Smooth muscle cell (in vitro differentiated cells): ENCODE measurements at regions not wholly inside any gene's neighbourhood (a gene's known extent, or its start where the extent isn't known, plus 50 kb on each side); places are given as distances from the start of the nearest gene placed in this dataset.

ENCODE experiments used
- DNase-seq: peaks from one replicate; lab custom pipeline; 2025; ENCODE audit not compliant: unreplicated experiment; lab: John Stamatoyannopoulos, UW
- H2AFZ ChIP-seq: fragments of 200-600 bp; sonication (generic); 2 replicates; pipeline ENCODE4 v1.6.0; 2016; ENCODE audit warnings: antibody characterized with exemption, low read depth, mild to moderate bottlenecking
- H3F3A ChIP-seq: fragments of 200-600 bp; sonication (generic); 2 replicates; pipeline ENCODE4 v1.6.0; 2017; ENCODE audit warnings: antibody characterized with exemption, low read depth
- H3K27ac ChIP-seq: fragments of 200-600 bp; sonication (generic); 2 replicates; pipeline ENCODE4 v1.5.1; 2016; ENCODE audit warnings: low read depth, mild to moderate bottlenecking
- H3K27me3 ChIP-seq: fragments of 200-600 bp; sonication (generic); 2 replicates; pipeline ENCODE4 v1.6.1; 2016; ENCODE audit warnings: low read depth, mild to moderate bottlenecking
- H3K36me3 ChIP-seq: fragments of 200-600 bp; sonication (generic); 2 replicates; pipeline ENCODE4 v1.5.1; 2016; ENCODE audit warnings: low read depth
- H3K4me1 ChIP-seq: fragments of 200-600 bp; sonication (generic); 2 replicates; pipeline ENCODE4 v1.5.1; 2016; ENCODE audit warnings: low read depth
- H3K4me2 ChIP-seq: fragments of 200-600 bp; sonication (generic); 2 replicates; pipeline ENCODE4 v1.6.0; 2016; ENCODE audit warnings: mild to moderate bottlenecking
- H3K4me3 ChIP-seq: fragments of 200-600 bp; sonication (generic); 2 replicates; pipeline ENCODE4 v1.5.1; 2016; ENCODE audit warnings: mild to moderate bottlenecking
- H3K79me2 ChIP-seq: fragments of 200-600 bp; sonication (generic); 2 replicates; pipeline ENCODE4 v1.6.0; 2016; ENCODE audit warnings: low read depth, mild to moderate bottlenecking
- H3K9ac ChIP-seq: fragments of 200-600 bp; sonication (generic); 2 replicates; pipeline ENCODE4 v1.6.0; 2016; ENCODE audit warnings: low read depth
- H3K9me3 ChIP-seq: fragments of 200-600 bp; sonication (generic); replicated peaks from 2 replicates; pipeline ENCODE4 v1.5.1; 2016; ENCODE audit warnings: low read depth
- H4K20me1 ChIP-seq: fragments of 200-600 bp; sonication (generic); 2 replicates; pipeline ENCODE4 v1.6.0; 2016; ENCODE audit warnings: low read depth
- WGBS: methylation state at CpG from one replicate; pipeline ENCODE4 v1.1.7; 2016; ENCODE audit warnings: low lambda C conversion rate; 5-methylcytosine and 5-hydroxymethylcytosine counted together
- TF ChIP-seq, protein P1 (sequence below): fragments of 200-600 bp; sonication (generic); IDR thresholded peaks from 2 replicates; pipeline ENCODE4 v1.5.1; 2017; ENCODE audit warnings: borderline replicate concordance, mild to moderate bottlenecking, antibody characterized with exemption; ENCODE audit not compliant: insufficient read depth, poor library complexity, severe bottlenecking

DNA sequence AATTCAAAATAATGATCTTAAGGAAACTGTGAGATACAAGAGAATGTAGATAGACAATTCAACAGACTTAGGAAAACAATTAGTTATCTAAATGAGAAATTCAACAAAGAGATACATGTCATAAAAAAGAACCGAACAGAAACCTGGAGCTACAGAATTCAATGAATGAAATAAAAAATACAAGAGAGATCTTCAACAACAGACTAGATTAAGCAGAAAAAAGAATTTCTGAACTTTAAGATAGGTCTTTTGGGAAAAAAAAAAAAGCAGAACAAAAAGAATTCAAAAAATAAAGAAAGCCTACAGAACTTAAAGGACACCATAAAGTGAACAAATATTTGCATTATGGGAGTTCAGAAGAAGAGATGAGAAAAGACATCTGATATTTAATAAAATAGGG, 129.1 kb upstream of the FOXK1 start:
- no peak overlapping the region for H3K27ac ChIP-seq
- H3K9me3 ChIP-seq = no peaks in the 10 kb centered on the region
- DNase-seq = no peak
- H4K20me1 ChIP-seq = no peaks in the 10 kb centered on the region
- H3K4me1 ChIP-seq = no peaks in the 10 kb centered on the region
- no peaks in the 10 kb centered on the region for H3K36me3 ChIP-seq
- no peaks in the 10 kb centered on the region for H3K79me2 ChIP-seq
- no peak overlapping the region for H3K4me3 ChIP-seq
- no peaks in the 10 kb centered on the region for H3F3A ChIP-seq
- WGBS = 97% methylated on average over 1 of the region's 1 CpG
- H2AFZ ChIP-seq = no peak overlapping the region
- no peak overlapping the region for H3K9ac ChIP-seq
- H3K27me3 ChIP-seq = no peaks in the 10 kb centered on the region
- TF ChIP-seq, protein P1, sequence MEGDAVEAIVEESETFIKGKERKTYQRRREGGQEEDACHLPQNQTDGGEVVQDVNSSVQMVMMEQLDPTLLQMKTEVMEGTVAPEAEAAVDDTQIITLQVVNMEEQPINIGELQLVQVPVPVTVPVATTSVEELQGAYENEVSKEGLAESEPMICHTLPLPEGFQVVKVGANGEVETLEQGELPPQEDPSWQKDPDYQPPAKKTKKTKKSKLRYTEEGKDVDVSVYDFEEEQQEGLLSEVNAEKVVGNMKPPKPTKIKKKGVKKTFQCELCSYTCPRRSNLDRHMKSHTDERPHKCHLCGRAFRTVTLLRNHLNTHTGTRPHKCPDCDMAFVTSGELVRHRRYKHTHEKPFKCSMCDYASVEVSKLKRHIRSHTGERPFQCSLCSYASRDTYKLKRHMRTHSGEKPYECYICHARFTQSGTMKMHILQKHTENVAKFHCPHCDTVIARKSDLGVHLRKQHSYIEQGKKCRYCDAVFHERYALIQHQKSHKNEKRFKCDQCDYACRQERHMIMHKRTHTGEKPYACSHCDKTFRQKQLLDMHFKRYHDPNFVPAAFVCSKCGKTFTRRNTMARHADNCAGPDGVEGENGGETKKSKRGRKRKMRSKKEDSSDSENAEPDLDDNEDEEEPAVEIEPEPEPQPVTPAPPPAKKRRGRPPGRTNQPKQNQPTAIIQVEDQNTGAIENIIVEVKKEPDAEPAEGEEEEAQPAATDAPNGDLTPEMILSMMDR = no peak
- H3K4me2 ChIP-seq = no peak overlapping the region

DNA sequence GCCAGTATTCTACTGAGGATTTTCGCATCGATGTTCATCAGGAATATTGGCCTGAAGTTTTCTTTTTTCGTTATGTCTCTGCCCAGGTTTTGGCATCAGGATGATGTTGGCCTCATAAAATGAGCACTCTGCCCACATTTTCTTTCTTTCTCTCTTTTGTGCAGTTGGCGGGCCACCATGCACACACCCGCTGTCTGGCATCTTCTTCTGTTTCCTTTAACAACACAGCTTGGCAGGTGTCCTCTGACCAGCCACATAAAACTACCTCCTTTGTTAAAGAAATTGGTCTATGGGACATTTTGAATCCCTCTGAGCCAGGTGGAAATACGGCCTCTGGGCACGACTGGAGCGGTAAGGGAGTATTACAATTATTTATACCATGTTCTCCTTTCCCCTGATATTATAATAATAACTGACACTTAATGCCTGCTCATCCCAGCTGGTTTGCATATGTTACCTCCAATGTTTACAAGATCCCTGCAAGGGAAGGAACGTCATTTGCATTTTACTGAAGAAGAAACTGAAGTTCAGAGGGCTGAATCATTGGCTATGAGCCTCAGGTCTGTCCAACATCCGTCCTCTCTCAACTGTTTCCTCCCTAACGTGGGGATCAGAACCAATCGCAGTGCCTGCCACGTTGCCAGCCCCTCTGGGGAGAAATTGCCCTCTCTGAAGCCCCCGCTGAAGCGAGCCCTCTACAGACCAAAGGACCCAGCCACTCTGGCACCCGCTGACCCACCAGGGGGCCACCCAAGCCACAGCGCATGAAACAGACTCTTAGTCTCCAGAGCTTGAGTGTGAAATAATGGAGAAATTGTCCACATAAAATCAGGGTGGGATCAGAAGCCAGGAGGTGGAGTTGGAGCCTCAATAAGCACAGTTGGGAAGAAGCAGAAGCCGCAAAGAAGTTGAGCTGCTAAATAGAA, 125.0 kb upstream of the FOXK1 start:
- Histone ChIP-seq H3K36me3 (no peaks in the 10 kb centered on the region), H3F3A (no peaks in the 10 kb centered on the region), H3K4me3 (no peak overlapping the region), H3K9ac (no peak overlapping the region), H3K27ac (no peak overlapping the region), H3K4me1 (no peaks in the 10 kb centered on the region), H3K79me2 (no peaks in the 10 kb centered on the region), H3K4me2 (no peak overlapping the region), H3K9me3 (no peaks in the 10 kb centered on the region), H3K27me3 (no peaks in the 10 kb centered on the region), H2AFZ (no peak overlapping the region), H4K20me1 (no peaks in the 10 kb centered on the region)
- WGBS = 80% methylated on average over 18 of the region's 18 CpGs
- TF ChIP-seq, protein P1 = no peak
- DNase-seq = no peak

DNA sequence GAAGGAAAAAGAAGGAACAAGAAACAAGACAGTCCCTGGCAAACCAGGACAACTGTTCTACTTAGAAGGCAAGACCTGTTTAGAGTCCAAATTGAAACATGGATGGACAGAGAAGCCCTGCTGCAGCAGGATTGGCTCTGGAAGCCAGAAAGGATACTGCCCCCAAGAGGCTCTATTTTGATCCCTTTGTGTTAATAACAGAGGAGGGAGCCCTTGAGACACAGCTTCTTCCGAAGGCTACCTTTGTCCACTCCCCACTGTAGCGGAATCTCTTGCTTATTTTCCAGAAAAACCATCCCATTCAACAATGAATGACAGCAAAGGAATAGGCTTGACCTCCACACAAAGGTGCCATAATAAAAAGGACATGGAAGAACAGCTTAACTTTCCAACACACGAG, 120.3 kb upstream of the FOXK1 start:
- TF ChIP-seq, protein P1 = no peak
- no peak overlapping the region for H3K4me2 ChIP-seq
- no peak overlapping the region for H2AFZ ChIP-seq
- no peaks in the 10 kb centered on the region for H3K27me3 ChIP-seq
- H3K9me3 ChIP-seq = no peaks in the 10 kb centered on the region
- no peaks in the 10 kb centered on the region for H3K36me3 ChIP-seq
- no peaks in the 10 kb centered on the region for H3K79me2 ChIP-seq
- no peak overlapping the region for H3K9ac ChIP-seq
- DNase-seq = no peak
- H3K27ac ChIP-seq = no peak overlapping the region
- H3K4me1 ChIP-seq = no peaks in the 10 kb centered on the region
- H4K20me1 ChIP-seq = no peaks in the 10 kb centered on the region
- no peaks in the 10 kb centered on the region for H3F3A ChIP-seq
- WGBS = 46% methylated on average over 3 of the region's 3 CpGs
- H3K4me3 ChIP-seq = no peak overlapping the region

DNA sequence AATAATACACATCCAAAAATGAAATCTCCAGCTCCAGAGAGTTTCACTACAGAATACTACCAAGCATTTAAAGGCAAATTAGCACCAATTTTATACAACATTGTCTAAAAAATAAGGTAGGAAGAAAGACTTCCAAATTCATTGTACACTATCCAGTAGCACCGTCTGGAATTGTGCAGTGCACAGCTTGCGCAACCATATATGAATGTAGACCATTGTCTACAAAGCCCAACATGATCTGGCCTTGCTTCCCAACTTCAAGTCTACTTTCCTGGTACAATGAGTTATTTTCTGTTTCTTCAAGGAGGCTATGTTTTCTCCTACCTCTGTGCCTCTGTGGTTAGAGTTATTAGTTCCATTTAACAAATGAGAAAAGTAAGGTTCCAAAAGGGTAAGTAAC, 115.4 kb upstream of the FOXK1 start:
- TF ChIP-seq, protein P1 = no peak

More for the DNA sequence above, 115.4 kb upstream of the FOXK1 start:
- no peaks in the 10 kb centered on the region for H3K36me3 ChIP-seq
- H3K27ac ChIP-seq = no peak overlapping the region
- H3K4me2 ChIP-seq = no peak overlapping the region
- H3K4me3 ChIP-seq = no peak overlapping the region
- no peaks in the 10 kb centered on the region for H3K4me1 ChIP-seq
- H3K9me3 ChIP-seq = no peaks in the 10 kb centered on the region
- H3K9ac ChIP-seq = no peak overlapping the region
- no peaks in the 10 kb centered on the region for H4K20me1 ChIP-seq
- no peaks in the 10 kb centered on the region for H3F3A ChIP-seq
- H3K27me3 ChIP-seq = no peaks in the 10 kb centered on the region
- H2AFZ ChIP-seq = no peak overlapping the region
- no peaks in the 10 kb centered on the region for H3K79me2 ChIP-seq
- no peak for DNase-seq
- 92% methylated on average over 2 of the region's 2 CpGs for WGBS
